H1 (cell line): ENCODE measurements at regions not wholly inside any gene's neighbourhood (a gene's known extent, or its start where the extent isn't known, plus 50 kb on each side); places are given as distances from the start of the nearest gene placed in this dataset.

Source experiments
- EGR1 ChIP-seq: IDR thresholded peaks from 2 replicates; pipeline ENCODE4 v1.6.1; 2011; ENCODE audit warnings: low read depth, low read length, borderline replicate concordance
- GTF2F1 ChIP-seq: IDR thresholded peaks from 2 replicates; pipeline ENCODE4 v1.6.1; 2012; ENCODE audit warnings: low read depth, low read length, improper control_type of control experiment, borderline replicate concordance
- POLR2A ChIP-seq, 2 experiments: IDR thresholded peaks; 1 replicate in 1 of 2; 2 replicates in 1 of 2; pipeline ENCODE4 v1.6.1; 2011; ENCODE audit warnings: low read depth in 2 of 2, low read length in 2 of 2, mild to moderate bottlenecking in 2 of 2; ENCODE audit errors: control extremely low read depth in 1 of 2
- TF ChIP-seq, protein P1 (sequence below): fragments of 300-600 bp; sonication (generic); IDR thresholded peaks from 2 replicates; pipeline ENCODE4 v1.7.1; 2012; ENCODE audit warnings: low read length, moderate library complexity, mild to moderate bottlenecking, inconsistent platforms; ENCODE audit not compliant: insufficient replicate concordance

DNA sequence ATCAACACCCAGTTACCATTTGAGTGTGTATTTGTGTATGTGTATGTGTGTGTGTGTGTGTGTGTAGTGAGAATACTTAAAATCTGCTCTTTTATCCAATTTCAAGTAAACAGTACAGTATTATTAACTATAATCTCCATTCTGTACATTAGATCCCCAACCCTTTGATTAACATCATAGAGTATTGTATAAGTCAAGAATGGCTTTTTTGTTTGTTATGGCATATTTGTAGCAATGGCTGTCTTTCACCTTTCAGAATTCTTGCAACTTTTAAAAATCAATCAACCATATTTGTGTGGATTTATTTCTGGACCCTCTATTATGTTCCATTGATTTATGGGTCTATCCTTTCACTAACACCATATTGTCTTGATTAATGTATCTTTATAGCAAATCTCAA is 779.3 kb upstream of the MIR17HG start (continued):
- TF ChIP-seq, protein P1, sequence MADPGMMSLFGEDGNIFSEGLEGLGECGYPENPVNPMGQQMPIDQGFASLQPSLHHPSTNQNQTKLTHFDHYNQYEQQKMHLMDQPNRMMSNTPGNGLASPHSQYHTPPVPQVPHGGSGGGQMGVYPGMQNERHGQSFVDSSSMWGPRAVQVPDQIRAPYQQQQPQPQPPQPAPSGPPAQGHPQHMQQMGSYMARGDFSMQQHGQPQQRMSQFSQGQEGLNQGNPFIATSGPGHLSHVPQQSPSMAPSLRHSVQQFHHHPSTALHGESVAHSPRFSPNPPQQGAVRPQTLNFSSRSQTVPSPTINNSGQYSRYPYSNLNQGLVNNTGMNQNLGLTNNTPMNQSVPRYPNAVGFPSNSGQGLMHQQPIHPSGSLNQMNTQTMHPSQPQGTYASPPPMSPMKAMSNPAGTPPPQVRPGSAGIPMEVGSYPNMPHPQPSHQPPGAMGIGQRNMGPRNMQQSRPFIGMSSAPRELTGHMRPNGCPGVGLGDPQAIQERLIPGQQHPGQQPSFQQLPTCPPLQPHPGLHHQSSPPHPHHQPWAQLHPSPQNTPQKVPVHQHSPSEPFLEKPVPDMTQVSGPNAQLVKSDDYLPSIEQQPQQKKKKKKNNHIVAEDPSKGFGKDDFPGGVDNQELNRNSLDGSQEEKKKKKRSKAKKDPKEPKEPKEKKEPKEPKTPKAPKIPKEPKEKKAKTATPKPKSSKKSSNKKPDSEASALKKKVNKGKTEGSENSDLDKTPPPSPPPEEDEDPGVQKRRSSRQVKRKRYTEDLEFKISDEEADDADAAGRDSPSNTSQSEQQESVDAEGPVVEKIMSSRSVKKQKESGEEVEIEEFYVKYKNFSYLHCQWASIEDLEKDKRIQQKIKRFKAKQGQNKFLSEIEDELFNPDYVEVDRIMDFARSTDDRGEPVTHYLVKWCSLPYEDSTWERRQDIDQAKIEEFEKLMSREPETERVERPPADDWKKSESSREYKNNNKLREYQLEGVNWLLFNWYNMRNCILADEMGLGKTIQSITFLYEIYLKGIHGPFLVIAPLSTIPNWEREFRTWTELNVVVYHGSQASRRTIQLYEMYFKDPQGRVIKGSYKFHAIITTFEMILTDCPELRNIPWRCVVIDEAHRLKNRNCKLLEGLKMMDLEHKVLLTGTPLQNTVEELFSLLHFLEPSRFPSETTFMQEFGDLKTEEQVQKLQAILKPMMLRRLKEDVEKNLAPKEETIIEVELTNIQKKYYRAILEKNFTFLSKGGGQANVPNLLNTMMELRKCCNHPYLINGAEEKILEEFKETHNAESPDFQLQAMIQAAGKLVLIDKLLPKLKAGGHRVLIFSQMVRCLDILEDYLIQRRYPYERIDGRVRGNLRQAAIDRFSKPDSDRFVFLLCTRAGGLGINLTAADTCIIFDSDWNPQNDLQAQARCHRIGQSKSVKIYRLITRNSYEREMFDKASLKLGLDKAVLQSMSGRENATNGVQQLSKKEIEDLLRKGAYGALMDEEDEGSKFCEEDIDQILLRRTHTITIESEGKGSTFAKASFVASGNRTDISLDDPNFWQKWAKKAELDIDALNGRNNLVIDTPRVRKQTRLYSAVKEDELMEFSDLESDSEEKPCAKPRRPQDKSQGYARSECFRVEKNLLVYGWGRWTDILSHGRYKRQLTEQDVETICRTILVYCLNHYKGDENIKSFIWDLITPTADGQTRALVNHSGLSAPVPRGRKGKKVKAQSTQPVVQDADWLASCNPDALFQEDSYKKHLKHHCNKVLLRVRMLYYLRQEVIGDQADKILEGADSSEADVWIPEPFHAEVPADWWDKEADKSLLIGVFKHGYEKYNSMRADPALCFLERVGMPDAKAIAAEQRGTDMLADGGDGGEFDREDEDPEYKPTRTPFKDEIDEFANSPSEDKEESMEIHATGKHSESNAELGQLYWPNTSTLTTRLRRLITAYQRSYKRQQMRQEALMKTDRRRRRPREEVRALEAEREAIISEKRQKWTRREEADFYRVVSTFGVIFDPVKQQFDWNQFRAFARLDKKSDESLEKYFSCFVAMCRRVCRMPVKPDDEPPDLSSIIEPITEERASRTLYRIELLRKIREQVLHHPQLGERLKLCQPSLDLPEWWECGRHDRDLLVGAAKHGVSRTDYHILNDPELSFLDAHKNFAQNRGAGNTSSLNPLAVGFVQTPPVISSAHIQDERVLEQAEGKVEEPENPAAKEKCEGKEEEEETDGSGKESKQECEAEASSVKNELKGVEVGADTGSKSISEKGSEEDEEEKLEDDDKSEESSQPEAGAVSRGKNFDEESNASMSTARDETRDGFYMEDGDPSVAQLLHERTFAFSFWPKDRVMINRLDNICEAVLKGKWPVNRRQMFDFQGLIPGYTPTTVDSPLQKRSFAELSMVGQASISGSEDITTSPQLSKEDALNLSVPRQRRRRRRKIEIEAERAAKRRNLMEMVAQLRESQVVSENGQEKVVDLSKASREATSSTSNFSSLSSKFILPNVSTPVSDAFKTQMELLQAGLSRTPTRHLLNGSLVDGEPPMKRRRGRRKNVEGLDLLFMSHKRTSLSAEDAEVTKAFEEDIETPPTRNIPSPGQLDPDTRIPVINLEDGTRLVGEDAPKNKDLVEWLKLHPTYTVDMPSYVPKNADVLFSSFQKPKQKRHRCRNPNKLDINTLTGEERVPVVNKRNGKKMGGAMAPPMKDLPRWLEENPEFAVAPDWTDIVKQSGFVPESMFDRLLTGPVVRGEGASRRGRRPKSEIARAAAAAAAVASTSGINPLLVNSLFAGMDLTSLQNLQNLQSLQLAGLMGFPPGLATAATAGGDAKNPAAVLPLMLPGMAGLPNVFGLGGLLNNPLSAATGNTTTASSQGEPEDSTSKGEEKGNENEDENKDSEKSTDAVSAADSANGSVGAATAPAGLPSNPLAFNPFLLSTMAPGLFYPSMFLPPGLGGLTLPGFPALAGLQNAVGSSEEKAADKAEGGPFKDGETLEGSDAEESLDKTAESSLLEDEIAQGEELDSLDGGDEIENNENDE, result no peak
- no peak for TF ChIP-seq EGR1
- no peak for TF ChIP-seq POLR2A (IDR thresholded peaks at IDR 0.05; ENCODE audit: control extremely low read depth in 1 of 2, low read depth in 2 of 2, low read length in 2 of 2)
- no peak for TF ChIP-seq GTF2F1
